GM12878 (cell line): ENCODE measurements at regions not wholly inside any gene's neighbourhood (a gene's known extent, or its start where the extent isn't known, plus 50 kb on each side); places are given as distances from the start of the nearest gene placed in this dataset.

Source experiments
- ATAC-seq: fragments of 200-7000 bp; cut with Tn5 transposase; 3 replicates; pipeline ENCODE4 v1.9.1; 2020; ENCODE audit warnings: mild to moderate bottlenecking, moderate library complexity
- BruUV-seq: library from RNA; stranded (reverse); fragments of 400-500 nt; replicated peaks from 2 replicates; lab custom pipeline; 2021; lab: Mats Ljungman, UMichigan
- CTCF ChIA-PET: fragments of 300-600 bp; sonication (Branson Sonifier 250); formaldehyde crosslinking; extraction: SDS; loops from one replicate; lab custom pipeline; 2021; ENCODE audit warnings: inconsistent platforms; lab: Yijun Ruan, JAX
- POLR2A ChIA-PET: fragments of 350-600 bp; formaldehyde crosslinking; extraction: SDS; loops from one replicate; lab custom pipeline; 2021; ENCODE audit warnings: inconsistent platforms; lab: Charles Lee
- RAD21 ChIA-PET: fragments of 300-600 bp; sonication (Branson Sonifier 250); formaldehyde crosslinking; loops from one replicate; lab custom pipeline; 2023; ENCODE audit warnings: antibody characterized with exemption; ENCODE audit not compliant: unreplicated experiment; lab: Charles Lee
- SMC1A ChIA-PET: fragments of 300-600 bp; sonication (Branson Sonifier 250); formaldehyde crosslinking; loops from one replicate; lab custom pipeline; 2023; ENCODE audit not compliant: unreplicated experiment, uncharacterized antibody; lab: Charles Lee
- DNase-seq: peaks from one replicate; pipeline ENCODE4 v3.0.0-alpha.2; 2011; ENCODE audit warnings: low read depth, low spot score
- FAIRE-seq: peaks from 3 replicates; lab custom pipeline; 2011; peaks lifted over from hg19 to GRCh38; lab: Jason Lieb, UNC
- H2AFZ ChIP-seq: 2 replicates; pipeline ENCODE4 v1.6.0; 2011; ENCODE audit warnings: low read depth, low read length, control low read depth; ENCODE audit not compliant: control insufficient read depth
- H3K27ac ChIP-seq: 2 replicates; pipeline ENCODE4 v1.5.1; 2011; ENCODE audit warnings: control low read depth; ENCODE audit not compliant: control insufficient read depth, insufficient read depth
- H3K27me3 ChIP-seq, 2 experiments: replicated peaks in 1 of 2; 2 replicates each; pipeline versions ENCODE4 v1.6.0 to v1.6.1; 2011; ENCODE audit warnings: low read length in 1 of 2; ENCODE audit not compliant: control insufficient read depth in 2 of 2, insufficient read depth in 2 of 2
- H3K36me3 ChIP-seq, 2 experiments: 2 replicates each; pipeline ENCODE4 v1.5.1; 2011; ENCODE audit warnings: low read length in 1 of 2; ENCODE audit not compliant: control insufficient read depth in 2 of 2, insufficient read depth in 2 of 2
- H3K4me1 ChIP-seq: 2 replicates; pipeline ENCODE4 v1.6.1; 2011; ENCODE audit warnings: mild to moderate bottlenecking, low read length, moderate library complexity, mixed read lengths; ENCODE audit not compliant: control insufficient read depth, insufficient read depth
- H3K4me2 ChIP-seq: 2 replicates; pipeline ENCODE4 v1.6.0; 2011; ENCODE audit warnings: control low read depth; ENCODE audit not compliant: control insufficient read depth, insufficient read depth
- H3K4me3 ChIP-seq: fragments of 200-600 bp; sonication (generic); 2 replicates; pipeline ENCODE4 v1.5.1; 2016
- H3K79me2 ChIP-seq: 2 replicates; pipeline ENCODE4 v1.6.0; 2011; ENCODE audit warnings: low read length; ENCODE audit not compliant: control insufficient read depth, insufficient read depth
- H3K9ac ChIP-seq: 2 replicates; pipeline ENCODE4 v1.8.0; 2011; ENCODE audit warnings: low read length, control low read depth, mixed read lengths; ENCODE audit not compliant: control insufficient read depth, insufficient read depth
- H3K9me3 ChIP-seq: replicated peaks from 3 replicates; pipeline ENCODE4 v1.5.1; 2011; ENCODE audit warnings: mild to moderate bottlenecking, low read length; ENCODE audit not compliant: control insufficient read depth, insufficient read depth
- H4K20me1 ChIP-seq: 2 replicates; pipeline ENCODE4 v1.6.0; 2011; ENCODE audit not compliant: control insufficient read depth, insufficient read depth
- BCL3 ChIP-seq: IDR thresholded peaks from 2 replicates; pipeline ENCODE4 v1.6.1; 2011; ENCODE audit warnings: borderline replicate concordance, low read depth, mild to moderate bottlenecking, moderate library complexity, low read length; ENCODE audit not compliant: insufficient read depth, poor library complexity, severe bottlenecking
- E2F4 ChIP-seq: IDR thresholded peaks from 2 replicates; pipeline ENCODE4 v1.6.1; 2012; ENCODE audit warnings: low read depth, low read length, improper control_type of control experiment
- E4F1 ChIP-seq: fragments of 450-650 bp; IDR thresholded peaks from 2 replicates; pipeline ENCODE4 v1.6.1; 2018; ENCODE audit warnings: borderline replicate concordance, mild to moderate bottlenecking; ENCODE audit not compliant: partially characterized antibody
- ESRRA ChIP-seq: IDR thresholded peaks from 2 replicates; pipeline ENCODE4 v1.6.1; 2012; ENCODE audit warnings: mild to moderate bottlenecking, low read length, improper control_type of control experiment
- FOS ChIP-seq: IDR thresholded peaks from 3 replicates; pipeline ENCODE4 v1.6.1; 2011; ENCODE audit warnings: borderline replicate concordance; ENCODE audit not compliant: insufficient read length; ENCODE audit errors: extremely low read depth
- FOXM1 ChIP-seq: IDR thresholded peaks from 2 replicates; pipeline ENCODE4 v1.6.1; 2012; ENCODE audit warnings: low read depth, mild to moderate bottlenecking, inconsistent platforms, low read length, moderate library complexity
- LARP7 ChIP-seq: fragments of 450-650 bp; IDR thresholded peaks from 2 replicates; pipeline ENCODE4 v1.6.1; 2017; ENCODE audit warnings: mild to moderate bottlenecking
- TBL1XR1 ChIP-seq: IDR thresholded peaks from 2 replicates; pipeline ENCODE4 v1.6.1; 2012; ENCODE audit warnings: low read depth, low read length, improper control_type of control experiment
- TCF12 ChIP-seq: IDR thresholded peaks from 2 replicates; pipeline ENCODE4 v1.6.1; 2011; ENCODE audit warnings: low read depth, mild to moderate bottlenecking, low read length
- ZBTB33 ChIP-seq: fragments of 450-650 bp; IDR thresholded peaks from 2 replicates; pipeline ENCODE4 v1.6.1; 2017; ENCODE audit warnings: mild to moderate bottlenecking
- ZBTB40 ChIP-seq: fragments of 450-650 bp; IDR thresholded peaks from 2 replicates; pipeline ENCODE4 v1.6.1; 2016; ENCODE audit warnings: mild to moderate bottlenecking, moderate library complexity, borderline replicate concordance
- WGBS: methylation state at CpG from one replicate; pipeline ENCODE4 v1.1.6; 2016; ENCODE audit warnings: low lambda C conversion rate; ENCODE audit not compliant: insufficient replicate concordance, insufficient coverage; ENCODE audit errors: missing lambda C conversion rate; 5-methylcytosine and 5-hydroxymethylcytosine counted together
- in situ Hi-C: fragments of 300-500 bp; cut with MboI; formaldehyde crosslinking; loops from 9 replicates; pipeline ENCODE4 v1.14.3; 2018; ENCODE audit warnings: mixed read lengths
- intact Hi-C: fragments of 100-400 bp; cut with micrococcal nuclease; formaldehyde crosslinking; loops from one replicate; pipeline ENCODE4 v1.14.2; 2022; ENCODE audit not compliant: unreplicated experiment

GRCh38 chr16:75818491-75818890 is 92.2 kb upstream of the CPHXL start:
- no peak overlapping the region for H2AFZ ChIP-seq
- no peaks in the 10 kb centered on the region for H3K79me2 ChIP-seq
- CTCF ChIA-PET, result no interaction called here
- no peaks in the 10 kb centered on the region for H3K4me1 ChIP-seq
- no peaks in the 10 kb centered on the region for H4K20me1 ChIP-seq
- H3K4me2 ChIP-seq, result no peak overlapping the region
- ATAC-seq (no peak), DNase-seq (no peak), FAIRE-seq (no peak)
- no peaks in the 10 kb centered on the region for H3K27me3 ChIP-seq
- in situ Hi-C loops (no loop called here), intact Hi-C loops (no loop called here)
- H3K9me3 ChIP-seq, result no peaks in the 10 kb centered on the region
- RAD21 ChIA-PET, result no interaction called here
- TF ChIP-seq E2F4, result no peak
- TF ChIP-seq E4F1, result no peak
- TF ChIP-seq ESRRA, result no peak
- TF ChIP-seq TCF12, result no peak
- TF ChIP-seq FOS, result no peak
- no peak for TF ChIP-seq TBL1XR1
- no peak for TF ChIP-seq ZBTB40
- no peak for TF ChIP-seq ZBTB33
- TF ChIP-seq BCL3, result no peak
- no peak for TF ChIP-seq LARP7
- TF ChIP-seq FOXM1, result no peak
- SMC1A ChIA-PET, result no interaction called here
- BruUV-seq, result no TSS peak
- no peak overlapping the region for H3K27ac ChIP-seq
- H3K4me3 ChIP-seq, result no peak overlapping the region
- WGBS, result 5% methylated on average over 2 of the region's 2 CpGs
- H3K36me3 ChIP-seq, result no peaks in the 10 kb centered on the region
- POLR2A ChIA-PET, result no interaction called here
- no peak overlapping the region for H3K9ac ChIP-seq
